DND-41 (cell line): ENCODE measurements at regions not wholly inside any gene's neighbourhood (a gene's known extent, or its start where the extent isn't known, plus 50 kb on each side); places are given as distances from the start of the nearest gene placed in this dataset.

Experiments
- ATAC-seq: fragments of 200-7000 bp; cut with Tn5 transposase; 3 replicates; pipeline ENCODE4 v1.9.1; 2021; ENCODE audit warnings: low read depth; ENCODE audit not compliant: insufficient read depth
- DNase-seq: peaks from one replicate; pipeline ENCODE4 v3.0.0-alpha.2; 2020
- H2AFZ ChIP-seq: 2 replicates; pipeline ENCODE4 v1.6.0; 2012; ENCODE audit warnings: low read depth, low read length
- H3K27ac ChIP-seq: 2 replicates; pipeline ENCODE4 v1.5.1; 2012; ENCODE audit warnings: low read length, inconsistent platforms
- H3K27me3 ChIP-seq: fragments of 200-600 bp; sonication (generic); 2 replicates; pipeline ENCODE4 v1.6.0; 2012; ENCODE audit warnings: low read length, mild to moderate bottlenecking, inconsistent platforms; ENCODE audit not compliant: insufficient read depth, poor library complexity
- H3K36me3 ChIP-seq: 2 replicates; pipeline ENCODE4 v1.5.1; 2012; ENCODE audit warnings: low read length, inconsistent platforms; ENCODE audit not compliant: insufficient read depth
- H3K4me1 ChIP-seq: 2 replicates; pipeline ENCODE4 v1.5.1; 2012; ENCODE audit warnings: mild to moderate bottlenecking, low read length; ENCODE audit not compliant: insufficient read depth
- H3K4me2 ChIP-seq: 2 replicates; pipeline ENCODE4 v1.6.0; 2012; ENCODE audit warnings: mild to moderate bottlenecking, moderate library complexity, low read length, inconsistent platforms; ENCODE audit not compliant: insufficient read depth
- H3K4me3 ChIP-seq, 2 experiments: fragments of 200-600 bp in 1 of 2; shearing (Covaris generic) in 1 of 2; 2 replicates each; pipeline ENCODE4 v1.5.1; 2012 to 2016; ENCODE audit warnings: inconsistent platforms in 2 of 2, low read length in 2 of 2, mild to moderate bottlenecking in 2 of 2, low read depth in 1 of 2, moderate library complexity in 1 of 2
- H3K79me2 ChIP-seq: 2 replicates; pipeline ENCODE4 v1.6.0; 2012; ENCODE audit warnings: low read length, inconsistent platforms; ENCODE audit not compliant: insufficient read depth
- H3K9ac ChIP-seq: 2 replicates; pipeline ENCODE4 v1.6.0; 2012; ENCODE audit warnings: low read depth, mild to moderate bottlenecking, inconsistent platforms, low read length, moderate library complexity
- H3K9me3 ChIP-seq: 2 replicates; pipeline ENCODE4 v1.5.1; 2012; ENCODE audit warnings: low read length, moderate library complexity, mild to moderate bottlenecking, inconsistent platforms; ENCODE audit not compliant: insufficient read depth, severe bottlenecking
- H4K20me1 ChIP-seq: 2 replicates; pipeline ENCODE4 v1.6.0; 2012; ENCODE audit warnings: low read length; ENCODE audit not compliant: insufficient read depth
- CTCF ChIP-seq: IDR thresholded peaks from 2 replicates; pipeline ENCODE4 v1.5.1; 2012; ENCODE audit warnings: borderline replicate concordance, low read length, moderate library complexity, mild to moderate bottlenecking; ENCODE audit not compliant: poor library complexity, severe bottlenecking; ENCODE audit errors: extremely low read depth
- EZH2 ChIP-seq: IDR thresholded peaks from 3 replicates; pipeline ENCODE4 v1.6.1; 2012; ENCODE audit warnings: borderline replicate concordance, low read depth, mild to moderate bottlenecking, moderate library complexity, low read length, inconsistent platforms; ENCODE audit not compliant: severe bottlenecking

- no peaks in the 10 kb centered on the region for H3K36me3 ChIP-seq
- no peak overlapping the region for H3K27ac ChIP-seq
- TF ChIP-seq EZH2 (no peak), CTCF (peak; percentile 46)
- H3K4me2 ChIP-seq: no peak overlapping the region
- no peak overlapping the region for H3K4me3 ChIP-seq
- H2AFZ ChIP-seq: no peak overlapping the region
- no peak overlapping the region for H3K9ac ChIP-seq
- no peaks in the 10 kb centered on the region for H3K79me2 ChIP-seq
- DNase-seq: no peak
- H3K27me3 ChIP-seq: no peaks in the 10 kb centered on the region
- ATAC-seq: no peak
- H4K20me1 ChIP-seq: no peaks in the 10 kb centered on the region
- H3K9me3 ChIP-seq: no peaks in the 10 kb centered on the region
- H3K4me1 ChIP-seq: no peaks in the 10 kb centered on the region
Measured at GRCh38 chr12:71216725-71217579, 59.2 kb upstream of the TSPAN8 start.

GRCh38 chr12:71214511-71215285 lies 56.9 kb upstream of the TSPAN8 start:
- H3K79me2 ChIP-seq: no peaks in the 10 kb centered on the region
- H3K4me3 ChIP-seq: no peak overlapping the region
- H3K9me3 ChIP-seq: peaks cover 8% of the 10 kb centered on the region
- no peaks in the 10 kb centered on the region for H3K27me3 ChIP-seq
- H2AFZ ChIP-seq: no peak overlapping the region
- no peak overlapping the region for H3K27ac ChIP-seq
- H3K4me1 ChIP-seq: no peaks in the 10 kb centered on the region
- no peak overlapping the region for H3K4me2 ChIP-seq
- ATAC-seq (no peak), DNase-seq (no peak)
- H3K36me3 ChIP-seq: no peaks in the 10 kb centered on the region
- no peaks in the 10 kb centered on the region for H4K20me1 ChIP-seq
- TF ChIP-seq CTCF (no peak), EZH2 (no peak)
- no peak overlapping the region for H3K9ac ChIP-seq

GRCh38 chr12:71208053-71208685 lies 50.4 kb upstream of the TSPAN8 start:
- Histone ChIP-seq H3K4me3 (no peak overlapping the region), H3K27ac (no peak overlapping the region), H3K9me3 (peaks cover 12% of the 10 kb centered on the region), H3K4me2 (no peak overlapping the region), H2AFZ (no peak overlapping the region), H4K20me1 (no peaks in the 10 kb centered on the region), H3K36me3 (no peaks in the 10 kb centered on the region), H3K79me2 (no peaks in the 10 kb centered on the region), H3K27me3 (no peaks in the 10 kb centered on the region), H3K9ac (no peak overlapping the region), H3K4me1 (no peaks in the 10 kb centered on the region)
- ATAC-seq: no peak
- no peak for TF ChIP-seq CTCF
- TF ChIP-seq EZH2: no peak
- DNase-seq: no peak
